D341Med (cell line): ENCODE measurements at regions not wholly inside any gene's neighbourhood (a gene's known extent, or its start where the extent isn't known, plus 50 kb on each side); places are given as distances from the start of the nearest gene placed in this dataset.

Experiments
- DNase-seq: peaks from one replicate; pipeline ENCODE4 v3.0.0; 2012; ENCODE audit warnings: low spot score

- DNase-seq = no peak
Observed at GRCh38 chr15:46548989-46549388, 914.2 kb downstream of the SQOR start.

- DNase-seq = peak; percentile 51
Observed at GRCh38 chr15:46552316-46552715, 917.5 kb downstream of the SQOR start.

- no peak for DNase-seq
Observed at GRCh38 chr15:46555547-46555946, 920.7 kb downstream of the SQOR start.

- no peak for DNase-seq
Observed at GRCh38 chr15:46556010-46556409, 921.2 kb downstream of the SQOR start.

GRCh38 chr15:46556559-46557379, 921.9 kb downstream of the SQOR start:
- DNase-seq = no peak

GRCh38 chr15:46567968-46568367, 933.1 kb downstream of the SQOR start:
- DNase-seq = no peak

GRCh38 chr15:46569781-46570180, 935.0 kb downstream of the SQOR start:
- no peak for DNase-seq

GRCh38 chr15:46576646-46577395, 942.0 kb downstream of the SQOR start:
- DNase-seq = no peak

- DNase-seq = no peak
Observed at GRCh38 chr15:46577767-46578166, 942.9 kb downstream of the SQOR start.

GRCh38 chr15:46580487-46580886, 945.7 kb downstream of the SQOR start:
- no peak for DNase-seq

- no peak for DNase-seq
Observed at GRCh38 chr15:46580924-46581323, 946.1 kb downstream of the SQOR start.

GRCh38 chr15:46589088-46589487, 954.3 kb downstream of the SQOR start:
- no peak for DNase-seq

- DNase-seq = no peak
Observed at GRCh38 chr15:46591462-46591861, 956.6 kb downstream of the SQOR start.

- DNase-seq = no peak
Observed at GRCh38 chr15:46595016-46595415, 960.2 kb downstream of the SQOR start.

- no peak for DNase-seq
Observed at GRCh38 chr15:46607077-46607476, 972.2 kb downstream of the SQOR start.

- no peak for DNase-seq
Observed at GRCh38 chr15:46616033-46616432, 981.2 kb downstream of the SQOR start.

- no peak for DNase-seq
Observed at GRCh38 chr15:46617507-46617906, 982.7 kb downstream of the SQOR start.

- no peak for DNase-seq
Observed at GRCh38 chr15:46618984-46619383, 984.2 kb downstream of the SQOR start.

- no peak for DNase-seq
Observed at GRCh38 chr15:46620392-46621013, 985.7 kb downstream of the SQOR start.

GRCh38 chr15:46622851-46623250, 988.0 kb downstream of the SQOR start:
- no peak for DNase-seq

GRCh38 chr15:46636206-46636605, 1001.4 kb downstream of the SQOR start:
- no peak for DNase-seq

- no peak for DNase-seq
Observed at GRCh38 chr15:46644501-46645481, 1010.0 kb downstream of the SQOR start.
